ENCODE measurements at regions not wholly inside any gene's neighbourhood (a gene's known extent, or its start where the extent isn't known, plus 50 kb on each side); places are given as distances from the start of the nearest gene placed in this dataset.

GRCh38 chr14:85295318-85295717 is 234.6 kb upstream of the FLRT2 start:
- no peak for DNase-seq

- DNase-seq, result no peak
These were observed 233.3 kb upstream of the FLRT2 start for GRCh38 chr14:85296456-85297210.

- DNase-seq, result no peak
These were observed 229.8 kb upstream of the FLRT2 start for GRCh38 chr14:85300107-85300506.

GRCh38 chr14:85301506-85301905 is 228.4 kb upstream of the FLRT2 start:
- no peak for DNase-seq

- no peak for DNase-seq
These were observed 223.9 kb upstream of the FLRT2 start for GRCh38 chr14:85306024-85306423.

- DNase-seq, result no peak
These were observed 221.2 kb upstream of the FLRT2 start for GRCh38 chr14:85308531-85309300.

- no peak for DNase-seq
These were observed 219.3 kb upstream of the FLRT2 start for GRCh38 chr14:85310491-85311272.

GRCh38 chr14:85313560-85314207 is 216.3 kb upstream of the FLRT2 start:
- DNase-seq, result no peak

GRCh38 chr14:85315290-85315689 is 214.7 kb upstream of the FLRT2 start:
- no peak for DNase-seq

- DNase-seq, result no peak
These were observed 214.1 kb upstream of the FLRT2 start for GRCh38 chr14:85315733-85316290.

- DNase-seq, result no peak
These were observed 213.1 kb upstream of the FLRT2 start for GRCh38 chr14:85316701-85317410.

GRCh38 chr14:85317491-85318021 is 212.4 kb upstream of the FLRT2 start:
- DNase-seq, result no peak

GRCh38 chr14:85319101-85319500 is 210.8 kb upstream of the FLRT2 start:
- DNase-seq, result no peak

GRCh38 chr14:85319998-85320630 is 209.8 kb upstream of the FLRT2 start:
- no peak for DNase-seq

- DNase-seq, result no peak
These were observed 204.6 kb upstream of the FLRT2 start for GRCh38 chr14:85325134-85326017.

- no peak for DNase-seq
These were observed 197.5 kb upstream of the FLRT2 start for GRCh38 chr14:85332401-85332800.

GRCh38 chr14:85333313-85333712 is 196.6 kb upstream of the FLRT2 start:
- no peak for DNase-seq

- no peak for DNase-seq
These were observed 196.1 kb upstream of the FLRT2 start for GRCh38 chr14:85333841-85334240.

- no peak for DNase-seq
These were observed 195.6 kb upstream of the FLRT2 start for GRCh38 chr14:85334316-85334715.

GRCh38 chr14:85336257-85336656 is 193.7 kb upstream of the FLRT2 start:
- DNase-seq, result no peak

All from activated CD8-positive, alpha-beta memory T cell treated with anti-CD3 and anti-CD28 coated beads for 24 hours (primary cell).